Activated T-helper 2 cell treated with anti-CD3 and anti-CD28 coated beads, Interferon-gamma antibody, Interleukin-2, Interleukin-4, amounts not matched to agents 10 μg/mL and 5 μg/mL and 100 μg/mL, durations not matched to agents 14 hours and 24 hours and 36 hours (primary cell): ENCODE measurements at regions not wholly inside any gene's neighbourhood (a gene's known extent, or its start where the extent isn't known, plus 50 kb on each side); places are given as distances from the start of the nearest gene placed in this dataset.

Experiments
- DNase-seq: peaks from one replicate; pipeline ENCODE4 v3.0.0; 2021; ENCODE audit warnings: low spot score
- H3K27ac Mint-ChIP-seq: one replicate; pipeline ENCODE4 v1.8.0; 2021; ENCODE audit warnings: mixed read lengths
- H3K27me3 Mint-ChIP-seq: one replicate; pipeline ENCODE4 v1.8.0; 2021; ENCODE audit warnings: low read depth, mixed read lengths
- H3K36me3 Mint-ChIP-seq: one replicate; pipeline ENCODE4 v1.8.0; 2021; ENCODE audit warnings: low read depth, mixed read lengths
- H3K4me1 Mint-ChIP-seq: one replicate; pipeline ENCODE4 v1.8.0; 2021; ENCODE audit warnings: low read depth, mixed read lengths
- H3K4me3 Mint-ChIP-seq: one replicate; pipeline ENCODE4 v1.8.0; 2021; ENCODE audit warnings: low read depth, mild to moderate bottlenecking, moderate library complexity, mixed read lengths
- H3K9me3 Mint-ChIP-seq: one replicate; pipeline ENCODE4 v1.8.0; 2021; ENCODE audit warnings: mixed read lengths
- intact Hi-C: fragments of 100-400 bp; cut with micrococcal nuclease; formaldehyde crosslinking; loops from one replicate; pipeline ENCODE4 v1.15.1; 2023

DNA sequence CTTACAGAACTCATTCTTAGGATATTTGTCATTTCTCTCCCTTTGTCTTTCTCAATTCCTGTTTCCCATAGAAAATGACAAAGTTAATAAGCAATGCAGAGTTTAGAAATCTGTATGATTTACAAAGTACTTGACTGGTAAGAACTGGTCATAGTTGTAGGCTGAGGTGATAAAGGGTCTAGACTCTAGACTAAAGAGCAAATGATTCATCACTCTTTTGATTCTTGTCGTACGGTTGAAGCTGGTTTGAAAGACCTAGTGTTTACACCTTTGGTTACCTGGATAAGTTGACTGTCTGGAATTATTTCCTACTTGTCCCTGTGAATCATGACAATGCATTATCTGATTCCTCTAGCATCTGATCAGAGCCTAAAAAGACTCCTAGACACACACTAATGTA, 58.9 kb upstream of the TP63 start:
- H3K27me3 Mint-ChIP-seq, result no peaks in the 10 kb centered on the region
- peak overlapping the region; percentile 66 for H3K27ac Mint-ChIP-seq
- peaks cover 9% of the 10 kb centered on the region for H3K36me3 Mint-ChIP-seq
- no peak for DNase-seq
- peaks cover 7% of the 10 kb centered on the region for H3K9me3 Mint-ChIP-seq
- H3K4me3 Mint-ChIP-seq, result no peak overlapping the region
- H3K4me1 Mint-ChIP-seq, result peaks cover 67% of the 10 kb centered on the region
- intact Hi-C loops, result loop anchor here (1.0 to 5.0 kb wide), 6 partner anchors 8 to 285 kb away; no protein-coding TSS in a partner anchor

DNA sequence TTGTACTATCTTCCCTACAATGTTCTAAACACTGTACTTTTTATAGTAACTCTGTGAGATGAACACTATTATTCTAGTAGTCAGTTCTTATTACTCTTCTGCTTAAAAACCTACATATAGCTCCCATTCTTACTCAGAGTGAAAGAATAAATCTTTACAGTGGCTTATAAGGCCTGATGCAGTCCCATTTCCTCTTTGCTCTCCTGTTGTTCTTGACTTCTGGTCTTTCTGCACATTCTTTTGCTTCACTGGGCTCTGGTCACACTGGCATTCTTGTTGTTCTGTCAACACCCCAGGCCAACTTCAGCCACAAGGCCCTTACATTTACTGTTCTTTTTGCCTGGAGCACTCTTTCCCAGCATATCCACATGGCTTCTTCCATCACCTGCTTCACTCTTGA, 58.2 kb upstream of the TP63 start:
- no peak for DNase-seq
- intact Hi-C loops, result loop anchor here (2.0 to 5.0 kb wide), 4 partner anchors 14 to 286 kb away; no protein-coding TSS in a partner anchor
- Mint-ChIP-seq H3K4me3 (no peak overlapping the region), H3K27ac (peak overlapping the region; percentile 24), H3K36me3 (peaks cover 11% of the 10 kb centered on the region), H3K9me3 (peaks cover 11% of the 10 kb centered on the region), H3K27me3 (no peaks in the 10 kb centered on the region), H3K4me1 (peaks cover 62% of the 10 kb centered on the region)

DNA sequence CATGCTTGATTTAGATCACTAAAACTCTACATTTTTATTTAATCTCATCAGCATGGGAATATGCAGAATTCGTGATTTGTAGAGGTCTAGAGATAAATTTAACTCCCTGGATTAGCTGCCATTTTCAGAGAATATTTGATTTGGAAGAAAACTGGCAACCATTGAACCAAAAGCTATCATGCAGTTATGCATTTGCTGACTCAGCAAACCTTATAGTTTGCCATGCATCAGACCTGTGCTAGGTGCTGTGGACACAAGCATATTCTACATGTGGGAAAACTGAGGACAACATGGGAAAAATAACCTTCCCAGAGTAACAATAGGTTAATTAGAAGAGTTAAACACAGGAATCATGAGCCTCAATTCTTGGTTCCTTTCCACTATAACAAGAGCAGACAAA, 54.7 kb upstream of the TP63 start:
- Mint-ChIP-seq H3K27me3 (no peaks in the 10 kb centered on the region), H3K9me3 (peaks cover 13% of the 10 kb centered on the region), H3K4me3 (no peak overlapping the region), H3K36me3 (peaks cover 4% of the 10 kb centered on the region), H3K27ac (no peak overlapping the region), H3K4me1 (peaks cover 38% of the 10 kb centered on the region)
- intact Hi-C loops, result no loop called here
- DNase-seq, result no peak

DNA sequence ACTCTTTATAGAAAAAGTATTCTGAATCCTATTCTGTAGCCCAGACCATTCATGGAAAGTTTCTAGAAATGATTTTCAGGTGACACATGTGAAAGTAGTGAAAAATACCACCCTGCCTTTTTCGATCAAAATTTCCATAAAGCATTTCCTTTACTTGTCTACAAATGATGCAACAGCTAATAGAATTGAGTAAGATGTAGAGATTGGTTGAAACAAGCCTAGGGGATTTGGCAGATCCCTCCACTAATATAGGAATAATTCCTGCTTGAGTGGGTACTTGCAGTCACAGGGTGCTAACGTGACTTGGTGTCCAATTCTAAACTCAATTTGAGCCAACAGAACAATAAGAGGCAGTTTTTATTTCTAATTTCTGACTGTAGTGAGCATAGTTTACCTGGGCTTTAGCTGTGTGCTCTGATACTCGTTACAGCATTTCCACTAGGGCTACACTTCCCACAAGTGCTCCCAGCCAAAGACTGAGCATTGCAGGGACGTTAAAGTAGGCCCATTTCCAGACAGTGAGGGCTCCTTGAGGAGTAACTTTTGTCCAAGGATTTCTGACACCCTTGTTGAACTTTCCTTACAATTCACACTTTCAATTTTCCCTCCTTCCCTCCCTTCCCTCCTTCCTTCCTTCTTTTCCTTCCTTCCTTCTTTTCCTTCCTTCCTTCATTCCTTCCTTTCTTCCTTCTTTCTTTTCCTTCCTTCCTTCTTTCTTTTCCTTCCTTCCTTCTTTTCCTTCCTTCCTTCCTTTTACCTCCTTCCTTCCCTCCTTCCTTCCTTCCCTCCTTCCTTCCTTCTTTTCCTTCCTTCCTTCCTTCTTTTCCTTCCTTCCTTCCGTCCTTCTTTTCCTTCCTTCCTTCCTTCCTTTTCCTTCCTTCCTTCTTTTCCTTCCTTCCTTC, 53.9 kb upstream of the TP63 start:
- intact Hi-C loops, result no loop called here
- DNase-seq, result no peak
- peaks cover 35% of the 10 kb centered on the region for H3K4me1 Mint-ChIP-seq
- peaks cover 4% of the 10 kb centered on the region for H3K36me3 Mint-ChIP-seq
- no peak overlapping the region for H3K27ac Mint-ChIP-seq
- H3K27me3 Mint-ChIP-seq, result no peaks in the 10 kb centered on the region
- H3K4me3 Mint-ChIP-seq, result no peak overlapping the region
- peaks cover 13% of the 10 kb centered on the region for H3K9me3 Mint-ChIP-seq

DNA sequence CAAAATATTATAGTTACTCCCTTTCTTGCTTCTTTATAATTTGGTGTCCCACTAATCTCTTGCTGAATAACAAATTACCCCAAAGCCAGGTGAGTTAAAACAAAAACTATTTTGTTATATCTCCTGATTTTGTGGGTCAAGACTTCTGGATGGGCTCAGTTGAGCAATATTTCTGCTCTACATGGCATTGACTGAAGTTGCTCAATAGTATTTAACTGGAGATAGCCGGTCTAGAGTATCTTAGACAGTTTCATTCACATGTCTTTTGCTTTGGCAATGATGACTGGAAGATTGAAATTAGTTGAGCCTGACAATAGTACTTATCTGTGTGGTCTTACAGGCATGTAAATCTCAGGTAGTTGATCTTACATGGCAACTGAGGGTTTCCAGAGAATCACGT, 51.0 kb upstream of the TP63 start:
- H3K9me3 Mint-ChIP-seq, result peaks cover 10% of the 10 kb centered on the region
- intact Hi-C loops, result no loop called here
- no peak overlapping the region for H3K27ac Mint-ChIP-seq
- H3K27me3 Mint-ChIP-seq, result peaks cover 2% of the 10 kb centered on the region
- H3K4me3 Mint-ChIP-seq, result no peak overlapping the region
- DNase-seq, result no peak
- H3K36me3 Mint-ChIP-seq, result peaks cover 7% of the 10 kb centered on the region
- H3K4me1 Mint-ChIP-seq, result peaks cover 18% of the 10 kb centered on the region
